Mesenchymal stem cell (in vitro differentiated cells and primary cell): ENCODE measurements at regions not wholly inside any gene's neighbourhood (a gene's known extent, or its start where the extent isn't known, plus 50 kb on each side); places are given as distances from the start of the nearest gene placed in this dataset.
A peak's percentile ranks its signal among the peaks of the same experiment; 100 is the strongest.

Source experiments
- DNase-seq: peaks from one replicate; pipeline ENCODE4 v3.0.0-alpha.2; 2013
- H2AFZ ChIP-seq: one replicate; pipeline ENCODE4 v1.6.1; 2013; ENCODE audit warnings: low read depth, mild to moderate bottlenecking, control low read depth, inconsistent platforms, low read length, moderate library complexity
- H2AK5ac ChIP-seq: 2 replicates; pipeline ENCODE4 v1.6.1; 2013; ENCODE audit warnings: low read length, moderate library complexity, mild to moderate bottlenecking, inconsistent platforms; ENCODE audit not compliant: severe bottlenecking
- H2BK120ac ChIP-seq: one replicate; pipeline ENCODE4 v1.6.1; 2013; ENCODE audit warnings: low read depth, mild to moderate bottlenecking, inconsistent platforms, low read length, moderate library complexity
- H2BK12ac ChIP-seq, 2 experiments: one replicate each; pipeline ENCODE4 v1.6.1; 2013; ENCODE audit warnings: inconsistent platforms in 2 of 2, low read length in 2 of 2, mild to moderate bottlenecking in 2 of 2, moderate library complexity in 2 of 2, control low read depth in 1 of 2
- H2BK15ac ChIP-seq: one replicate; pipeline ENCODE4 v1.6.1; 2013; ENCODE audit warnings: mild to moderate bottlenecking, low read depth, inconsistent platforms; ENCODE audit not compliant: poor library complexity, severe bottlenecking
- H2BK5ac ChIP-seq: 2 replicates; pipeline ENCODE4 v1.6.1; 2013; ENCODE audit warnings: low read depth, mild to moderate bottlenecking, low read length, control low read depth, inconsistent platforms; ENCODE audit not compliant: poor library complexity, severe bottlenecking
- H3K14ac ChIP-seq, 2 experiments: one replicate each; pipeline ENCODE4 v1.6.1; 2013; ENCODE audit warnings: inconsistent platforms in 2 of 2, low read length in 2 of 2, control low read depth in 1 of 2, mild to moderate bottlenecking in 1 of 2, moderate library complexity in 1 of 2
- H3K18ac ChIP-seq, 2 experiments: one replicate each; pipeline ENCODE4 v1.6.1; 2013; ENCODE audit warnings: inconsistent platforms in 2 of 2, low read length in 2 of 2, control low read depth in 1 of 2, low read depth in 1 of 2, mild to moderate bottlenecking in 1 of 2
- H3K23ac ChIP-seq, 2 experiments: one replicate each; pipeline ENCODE4 v1.6.1; 2013; ENCODE audit warnings: inconsistent platforms in 2 of 2, low read length in 2 of 2, mild to moderate bottlenecking in 2 of 2, moderate library complexity in 2 of 2, control low read depth in 1 of 2
- H3K27ac ChIP-seq: 2 replicates; pipeline ENCODE4 v1.5.1; 2013; ENCODE audit warnings: mild to moderate bottlenecking, moderate library complexity, low read length, control low read depth, inconsistent platforms; ENCODE audit not compliant: poor library complexity, severe bottlenecking
- H3K27me3 ChIP-seq, 2 experiments: 2 replicates each; pipeline versions ENCODE4 v1.6.1 to v1.7.0; 2013; ENCODE audit warnings: low read length in 2 of 2, mild to moderate bottlenecking in 2 of 2, moderate library complexity in 2 of 2, control low read depth in 1 of 2, inconsistent platforms in 1 of 2; ENCODE audit not compliant: control insufficient read depth in 1 of 2, insufficient read depth in 1 of 2
- H3K36me3 ChIP-seq, 2 experiments: 2 replicates each; pipeline versions ENCODE4 v1.6.1 to v1.7.0; 2013; ENCODE audit warnings: low read length in 2 of 2, control low read depth in 1 of 2, inconsistent platforms in 1 of 2, low read depth in 1 of 2, mild to moderate bottlenecking in 1 of 2; ENCODE audit not compliant: insufficient read depth in 2 of 2, control insufficient read depth in 1 of 2
- H3K4ac ChIP-seq, 2 experiments: one replicate each; pipeline ENCODE4 v1.6.1; 2013; ENCODE audit warnings: inconsistent platforms in 2 of 2, low read length in 2 of 2, mild to moderate bottlenecking in 2 of 2, moderate library complexity in 2 of 2, control low read depth in 1 of 2, low read depth in 1 of 2
- H3K4me1 ChIP-seq: 2 replicates; pipeline ENCODE4 v1.6.1; 2013; ENCODE audit warnings: low read depth, low read length, control low read depth; ENCODE audit not compliant: control insufficient read depth, insufficient read depth
- H3K4me2 ChIP-seq: 2 replicates; pipeline ENCODE4 v1.6.1; 2013; ENCODE audit warnings: low read length, mild to moderate bottlenecking, inconsistent platforms; ENCODE audit not compliant: poor library complexity, severe bottlenecking
- H3K4me3 ChIP-seq, 2 experiments: 2 replicates each; pipeline versions ENCODE4 v1.5.1 to v1.7.0; 2013; ENCODE audit warnings: low read length in 2 of 2, mild to moderate bottlenecking in 2 of 2, control low read depth in 1 of 2, low read depth in 1 of 2; ENCODE audit not compliant: insufficient read depth in 1 of 2
- H3K79me1 ChIP-seq: replicated peaks from 2 replicates; pipeline ENCODE4 v1.6.1; 2013; ENCODE audit warnings: mild to moderate bottlenecking, control low read depth, low read length, inconsistent platforms; ENCODE audit not compliant: poor library complexity, severe bottlenecking
- H3K9ac ChIP-seq: 2 replicates; pipeline ENCODE4 v1.7.0; 2013; ENCODE audit warnings: mild to moderate bottlenecking, low read length, moderate library complexity
- H3K9me3 ChIP-seq: 2 replicates; pipeline ENCODE4 v1.7.0; 2013; ENCODE audit warnings: mild to moderate bottlenecking, low read length; ENCODE audit not compliant: control insufficient read depth
- H4K8ac ChIP-seq: one replicate; pipeline ENCODE4 v1.6.1; 2013; ENCODE audit warnings: inconsistent platforms, mild to moderate bottlenecking, low read length, moderate library complexity
- H4K91ac ChIP-seq: one replicate; pipeline ENCODE4 v1.6.1; 2013; ENCODE audit warnings: mild to moderate bottlenecking, low read length, inconsistent platforms
- WGBS: methylation state at CpG from one replicate; pipeline ENCODE4 v1.1.7; 2013; ENCODE audit warnings: mixed read lengths; 5-methylcytosine and 5-hydroxymethylcytosine counted together

DNA sequence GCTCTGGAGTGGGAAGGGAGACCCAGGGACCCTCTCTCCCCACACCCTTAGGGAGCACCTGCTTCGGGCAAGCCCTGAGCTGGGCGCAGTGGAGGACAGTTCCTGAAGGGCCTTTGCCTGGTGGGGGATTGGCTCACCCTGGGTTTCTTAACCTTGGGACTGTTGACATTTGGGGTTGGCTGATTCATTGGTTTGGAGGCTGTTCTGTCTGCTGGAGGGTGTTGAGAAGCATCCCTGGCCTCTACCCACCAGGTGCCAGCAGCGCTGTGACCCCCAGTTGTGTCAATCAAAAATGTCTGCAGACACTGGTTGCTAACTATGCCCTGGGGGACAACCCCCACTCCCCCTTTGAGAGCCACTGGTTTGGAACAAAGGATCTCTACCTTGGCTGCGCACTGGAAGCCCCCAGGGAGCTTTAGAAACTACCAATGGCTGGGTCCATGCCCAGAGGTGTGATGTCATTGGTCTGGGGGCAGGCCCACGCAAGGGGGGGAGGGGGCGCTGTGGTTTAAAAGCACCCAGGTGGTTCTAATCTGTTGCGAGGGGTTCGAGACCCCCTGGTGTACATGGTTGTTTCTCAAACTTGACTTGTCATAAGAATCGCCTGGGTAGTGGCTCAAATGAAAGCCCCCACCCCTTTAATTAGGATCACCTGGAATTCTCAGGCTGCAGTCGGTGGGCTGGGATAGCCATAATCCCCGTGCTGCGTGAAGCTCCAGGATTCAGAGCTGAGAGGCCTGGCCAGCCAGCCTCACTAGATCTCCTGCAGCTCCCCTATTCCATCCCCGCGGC lies 151.9 kb upstream of the GSE1 start:
- Histone ChIP-seq H4K8ac (no peak overlapping the region), H3K4me1 (peaks cover 84% of the 10 kb centered on the region), H3K79me1 (peaks cover 6% of the 10 kb centered on the region), H3K27ac (no peak overlapping the region), H2BK12ac (peak overlapping the region in 1 of 2 experiments; percentile 83), H3K4ac (peak overlapping the region in 1 of 2 experiments; percentile 38), H3K18ac (peak overlapping the region; percentile 54 to 63), H3K27me3 (peaks cover 8 to 19% of the 10 kb centered on the region in 2 experiments), H2BK15ac (no peak overlapping the region), H2AFZ (no peak overlapping the region), H2BK120ac (peak overlapping the region; percentile 59), H3K4me3 (peak overlapping the region in 1 of 2 experiments; percentile 66), H2BK5ac (no peak overlapping the region), H2AK5ac (no peak overlapping the region), H3K9ac (no peak overlapping the region), H3K36me3 (no peaks in the 10 kb centered on the region), H4K91ac (no peak overlapping the region), H3K4me2 (peak overlapping the region; percentile 61), H3K23ac (no peak overlapping the region), H3K14ac (peak overlapping the region in 1 of 2 experiments; percentile 64), H3K9me3 (no peaks in the 10 kb centered on the region)
- WGBS = 5% methylated on average over 14 of the region's 14 CpGs
- peak; percentile 88 for DNase-seq

DNA sequence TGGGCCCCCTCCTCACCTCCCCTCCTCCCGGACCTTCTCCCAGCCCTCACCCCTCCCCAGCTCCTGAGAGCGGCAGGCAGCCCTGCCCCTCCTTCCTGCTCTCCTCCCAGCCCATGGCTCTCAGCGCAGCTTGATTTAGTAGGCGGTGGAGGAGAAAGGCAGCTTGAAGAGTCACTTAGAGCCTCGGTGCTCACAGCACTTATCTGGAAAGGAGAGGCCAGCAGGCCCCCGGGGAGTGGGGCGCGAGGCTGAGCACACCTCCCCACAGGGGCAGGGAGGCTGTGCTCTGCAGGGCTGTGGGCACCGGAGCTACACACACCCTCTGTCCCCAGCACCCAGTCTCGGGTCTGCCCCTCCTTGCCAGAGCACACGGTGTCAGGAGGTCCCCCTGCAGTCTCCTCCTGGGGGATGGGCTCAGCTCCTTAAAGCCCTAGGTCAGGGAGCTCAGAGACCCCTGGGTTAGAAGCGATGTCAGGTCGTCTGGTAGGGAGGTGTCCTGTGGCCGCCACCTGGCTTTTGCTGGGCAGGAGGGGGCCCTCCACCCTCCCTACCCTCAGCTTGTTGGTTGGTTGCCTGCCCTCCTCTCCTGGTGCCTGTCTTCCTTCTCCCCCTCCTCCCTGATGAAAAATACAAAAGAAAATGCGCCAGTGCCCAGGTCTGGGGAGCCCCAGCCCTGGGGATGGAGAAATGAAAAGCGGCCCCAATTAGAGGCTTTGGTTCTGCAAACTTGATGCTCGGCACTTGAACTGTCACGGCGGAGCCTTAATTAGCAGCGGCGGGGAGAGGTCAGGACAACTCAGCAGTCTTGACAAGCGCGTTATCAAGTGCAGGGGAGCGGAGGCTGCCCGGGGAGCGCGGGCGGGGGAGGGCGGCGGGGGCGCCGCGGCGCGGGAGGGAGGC lies 151.1 kb upstream of the GSE1 start:
- Histone ChIP-seq H3K4ac (peak overlapping the region in 1 of 2 experiments; percentile 38), H3K9ac (peak overlapping the region; percentile 38), H3K4me2 (peak overlapping the region; percentile 61), H2BK120ac (peak overlapping the region; percentile 43), H4K8ac (no peak overlapping the region), H4K91ac (no peak overlapping the region), H2BK12ac (peak overlapping the region; percentile 30 to 83), H3K27ac (no peak overlapping the region), H3K36me3 (no peaks in the 10 kb centered on the region), H3K27me3 (peaks cover 8 to 19% of the 10 kb centered on the region in 2 experiments), H3K4me1 (peaks cover 77% of the 10 kb centered on the region), H3K9me3 (no peaks in the 10 kb centered on the region), H2BK15ac (no peak overlapping the region), H3K4me3 (peak overlapping the region; percentile 16 to 66), H2AK5ac (no peak overlapping the region), H3K18ac (peak overlapping the region; percentile 54 to 76), H2BK5ac (peak overlapping the region; percentile 48), H3K14ac (peak overlapping the region in 1 of 2 experiments; percentile 64), H3K79me1 (peaks cover 6% of the 10 kb centered on the region), H2AFZ (no peak overlapping the region), H3K23ac (no peak overlapping the region)
- WGBS = 2% methylated on average over 17 of the region's 35 CpGs
- peak; percentile 83 for DNase-seq

DNA sequence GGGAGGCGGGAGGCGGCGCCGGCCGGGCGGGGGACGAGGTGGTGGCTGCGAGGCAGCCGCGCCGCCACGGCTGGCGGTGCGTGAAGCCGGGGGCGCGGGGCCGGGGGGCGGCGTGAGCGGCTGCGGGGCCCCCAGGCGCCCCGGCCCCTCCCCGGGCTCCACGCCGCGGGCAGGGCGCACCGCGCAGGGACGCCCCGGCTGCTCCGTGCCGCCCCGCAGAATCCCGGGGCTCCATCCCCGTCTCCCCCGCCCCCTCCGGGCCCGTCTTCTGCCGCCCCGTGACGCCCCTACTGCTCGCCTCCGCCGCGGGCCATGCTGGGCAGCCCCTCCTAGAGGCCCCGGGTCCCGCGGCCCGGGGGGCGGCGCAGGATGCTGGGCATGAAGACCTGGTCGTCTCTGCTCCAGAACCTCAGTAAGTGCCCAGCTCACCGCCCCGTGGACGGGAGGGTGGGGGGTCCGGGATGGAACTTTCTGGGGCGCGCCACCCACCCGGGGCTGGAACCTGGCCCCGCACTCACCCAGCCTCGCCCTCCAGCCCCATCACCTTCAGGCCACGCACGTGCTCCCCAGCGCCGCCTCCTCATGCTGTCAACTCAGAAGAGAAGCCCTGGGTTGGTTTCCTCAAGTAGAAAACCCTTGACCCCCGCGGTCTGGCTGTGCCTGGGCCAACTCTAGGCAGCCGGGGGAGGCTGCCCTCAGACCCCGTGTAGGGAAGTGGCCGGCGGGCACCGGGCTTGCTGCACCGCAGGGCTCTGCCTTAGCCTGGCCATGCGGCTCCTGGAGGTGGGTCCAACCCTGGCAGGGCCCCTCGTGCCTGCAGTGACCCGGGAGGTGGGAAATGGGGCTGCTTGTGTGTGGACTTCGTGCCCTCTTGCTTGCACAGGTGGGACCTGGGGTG lies 150.2 kb upstream of the GSE1 start:
- Histone ChIP-seq H4K8ac (no peak overlapping the region), H3K18ac (peak overlapping the region; percentile 18 to 40), H4K91ac (no peak overlapping the region)

More for the DNA sequence above, 150.2 kb upstream of the GSE1 start:
- Histone ChIP-seq H3K4ac (peak overlapping the region in 1 of 2 experiments; percentile 33), H2BK120ac (peak overlapping the region; percentile 23), H3K27ac (no peak overlapping the region), H3K14ac (no peak overlapping the region), H2BK15ac (no peak overlapping the region), H3K9me3 (no peaks in the 10 kb centered on the region), H3K4me3 (peak overlapping the region in 1 of 2 experiments; percentile 16), H3K4me2 (peak overlapping the region; percentile 61), H2AK5ac (no peak overlapping the region), H3K4me1 (peaks cover 68% of the 10 kb centered on the region), H3K23ac (no peak overlapping the region), H3K27me3 (peaks cover 4 to 19% of the 10 kb centered on the region in 2 experiments), H3K79me1 (peaks cover 9% of the 10 kb centered on the region), H2BK5ac (no peak overlapping the region), H2BK12ac (peak overlapping the region in 1 of 2 experiments; percentile 39), H3K36me3 (no peaks in the 10 kb centered on the region), H2AFZ (no peak overlapping the region), H3K9ac (no peak overlapping the region)
- DNase-seq = no peak
- 8% methylated on average over 53 of the region's 80 CpGs for WGBS
